Body of pancreas (tissue), 4 donors: ENCODE measurements at regions not wholly inside any gene's neighbourhood (a gene's known extent, or its start where the extent isn't known, plus 50 kb on each side); places are given as distances from the start of the nearest gene placed in this dataset.

ENCODE experiments used
- ATAC-seq: fragments of 150-250 bp; one replicate; pipeline ENCODE4 v1.9.1; 2016
- DNase-seq, 4 donors: peaks; one replicate each; pipeline ENCODE4 v3.0.0-alpha.2; 2019
- H3K27ac ChIP-seq, 4 donors: fragments of 200-600 bp; sonication (generic); 1 replicate in 3 of 4; 2 replicates in 1 of 4; pipeline versions ENCODE4 v1.5.1 to v1.6.1; 2016 to 2019; ENCODE audit warnings: mild to moderate bottlenecking in 1 of 4, mixed read lengths in 1 of 4, moderate library complexity in 1 of 4
- H3K27me3 ChIP-seq, 2 donors: fragments of 200-600 bp; sonication (generic); one replicate each; pipeline ENCODE4 v1.6.0; 2016; ENCODE audit warnings: mild to moderate bottlenecking in 1 of 2
- H3K36me3 ChIP-seq, 2 donors: fragments of 200-600 bp; sonication (generic); replicated peaks in 1 of 2; 2 replicates each; pipeline ENCODE4 v1.5.1; 2016; ENCODE audit warnings: low read depth in 2 of 2; ENCODE audit not compliant: insufficient read depth in 1 of 2
- H3K4me1 ChIP-seq: fragments of 200-600 bp; sonication (generic); one replicate; pipeline ENCODE4 v1.6.0; 2016
- H3K4me3 ChIP-seq, 2 donors: fragments of 200-600 bp; sonication (generic); 1 replicate in 1 of 2; 2 replicates in 1 of 2; pipeline ENCODE4 v1.5.1; 2016 to 2019
- H3K9me3 ChIP-seq, 3 donors: fragments of 200-600 bp; sonication (generic); 1 replicate in 2 of 3; 2 replicates in 1 of 3; pipeline ENCODE4 v1.5.1; 2016
- CTCF ChIP-seq, 7 experiments: fragments of 450-650 bp in 4 of 7; fragments of 200-600 bp in 3 of 7; sonication (generic) in 3 of 7; IDR thresholded peaks; one replicate each; pipeline ENCODE4 v1.5.1; 2016 to 2019; ENCODE audit warnings: antibody characterized with exemption in 7 of 7
- POLR2A ChIP-seq, 3 donors: fragments of 450-650 bp; IDR thresholded peaks; one replicate each; pipeline ENCODE4 v1.6.1; 2016; ENCODE audit warnings: antibody characterized with exemption in 3 of 3, mild to moderate bottlenecking in 2 of 3
- WGBS, 2 donors: methylation state at CpG; one replicate each; pipeline ENCODE4 v1.1.5; 2017; 5-methylcytosine and 5-hydroxymethylcytosine counted together
- intact Hi-C: fragments of 100-400 bp; cut with DNase I; formaldehyde crosslinking; loops from one replicate; pipeline ENCODE4 v1.15.1; 2023

GRCh38 chr1:69148731-69149130 is 419.0 kb upstream of the LRRC7 start:
- no peaks in the 10 kb centered on the region for H3K27me3 ChIP-seq
- H3K9me3 ChIP-seq: peaks cover 0 to 2% (median 0%) of the 10 kb centered on the region in 3 donors
- WGBS, 2 donors: 59 to 68% methylated on average over 1 of the region's 1 CpG
- TF ChIP-seq POLR2A (IDR thresholded peaks at IDR 0.05): no peak
- no peak for TF ChIP-seq CTCF (IDR thresholded peaks at IDR 0.05)
- no peak overlapping the region for H3K27ac ChIP-seq
- no peaks in the 10 kb centered on the region for H3K4me1 ChIP-seq
- DNase-seq: no peak
- intact Hi-C loops: no loop called here
- no peak overlapping the region for H3K4me3 ChIP-seq
- ATAC-seq: no peak
- H3K36me3 ChIP-seq: no peaks in the 10 kb centered on the region

- H3K27me3 ChIP-seq: no peaks in the 10 kb centered on the region
- DNase-seq: no peak
- intact Hi-C loops: no loop called here
- no peaks in the 10 kb centered on the region for H3K4me1 ChIP-seq
- no peak for ATAC-seq
- 72 to 84% methylated on average over 2 of the region's 2 CpGs for WGBS, 2 donors
- H3K9me3 ChIP-seq: peaks cover 0 to 2% (median 0%) of the 10 kb centered on the region in 3 donors
- no peak overlapping the region for H3K27ac ChIP-seq
- TF ChIP-seq CTCF (IDR thresholded peaks at IDR 0.05): no peak
- no peak for TF ChIP-seq POLR2A (IDR thresholded peaks at IDR 0.05)
- no peak overlapping the region for H3K4me3 ChIP-seq
- no peaks in the 10 kb centered on the region for H3K36me3 ChIP-seq
Observed at GRCh38 chr1:69157046-69157756, 410.5 kb upstream of the LRRC7 start.

- ATAC-seq (no peak), DNase-seq (no peak)
- TF ChIP-seq CTCF (IDR thresholded peaks at IDR 0.05) (no peak), POLR2A (IDR thresholded peaks at IDR 0.05) (no peak)
- no peaks in the 10 kb centered on the region for H3K4me1 ChIP-seq
- intact Hi-C loops: no loop called here
- 87 to 88% methylated on average over 2 of the region's 2 CpGs for WGBS, 2 donors
- H3K27me3 ChIP-seq: no peaks in the 10 kb centered on the region
- no peak overlapping the region for H3K4me3 ChIP-seq
- no peaks in the 10 kb centered on the region for H3K9me3 ChIP-seq
- no peak overlapping the region for H3K27ac ChIP-seq
- H3K36me3 ChIP-seq: no peaks in the 10 kb centered on the region
Observed at GRCh38 chr1:69163241-69163640, 404.5 kb upstream of the LRRC7 start.

GRCh38 chr1:69163779-69164178 is 403.9 kb upstream of the LRRC7 start:
- Histone ChIP-seq H3K4me1 (no peaks in the 10 kb centered on the region), H3K4me3 (no peak overlapping the region)

More at GRCh38 chr1:69163779-69164178, 403.9 kb upstream of the LRRC7 start:
- no peaks in the 10 kb centered on the region for H3K27me3 ChIP-seq
- ATAC-seq (no peak), DNase-seq (no peak)
- no peaks in the 10 kb centered on the region for H3K9me3 ChIP-seq
- no peaks in the 10 kb centered on the region for H3K36me3 ChIP-seq
- H3K27ac ChIP-seq: no peak overlapping the region
- TF ChIP-seq POLR2A (IDR thresholded peaks at IDR 0.05) (no peak), CTCF (IDR thresholded peaks at IDR 0.05) (no peak)
- intact Hi-C loops: no loop called here
